BE2C (cell line): ENCODE measurements at regions not wholly inside any gene's neighbourhood (a gene's known extent, or its start where the extent isn't known, plus 50 kb on each side); places are given as distances from the start of the nearest gene placed in this dataset.

Source experiments
- DNase-seq: peaks from one replicate; pipeline ENCODE4 v3.0.0-alpha.2; 2020
- H3K27me3 ChIP-seq: fragments of 250-450 bp; sonication (Bioruptor Pico); 2 replicates; pipeline ENCODE4 v1.5.1; 2020; ENCODE audit warnings: mild to moderate bottlenecking
- H3K36me3 ChIP-seq: fragments of 250-450 bp; sonication (Bioruptor Pico); 2 replicates; pipeline ENCODE4 v1.5.1; 2020; ENCODE audit warnings: mild to moderate bottlenecking
- H3K4me1 ChIP-seq: fragments of 250-450 bp; sonication (Bioruptor Pico); 2 replicates; pipeline ENCODE4 v1.5.1; 2020
- H3K4me3 ChIP-seq: 2 replicates; pipeline ENCODE4 v1.5.1; 2011; ENCODE audit warnings: low read depth, low read length
- H3K9me3 ChIP-seq: fragments of 250-450 bp; sonication (Bioruptor Pico); 2 replicates; pipeline ENCODE4 v1.5.1; 2020
- CTCF ChIP-seq: IDR thresholded peaks from 2 replicates; pipeline ENCODE4 v1.5.1; 2012; ENCODE audit warnings: mild to moderate bottlenecking, low read depth, low read length

GRCh38 chr6:137743493-137743892 is 123.6 kb upstream of the TNFAIP3 start:
- H3K4me3 ChIP-seq, result no peak overlapping the region
- no peaks in the 10 kb centered on the region for H3K36me3 ChIP-seq
- H3K4me1 ChIP-seq, result no peaks in the 10 kb centered on the region
- TF ChIP-seq CTCF, result no peak
- DNase-seq, result no peak
- no peaks in the 10 kb centered on the region; the same call in 1 of the 2 replicates for H3K27me3 ChIP-seq
- no peaks in the 10 kb centered on the region for H3K9me3 ChIP-seq

GRCh38 chr6:137744877-137745276 is 122.2 kb upstream of the TNFAIP3 start:
- H3K9me3 ChIP-seq, result no peaks in the 10 kb centered on the region
- DNase-seq, result no peak
- TF ChIP-seq CTCF, result no peak
- H3K27me3 ChIP-seq, result no peaks in the 10 kb centered on the region; the same call in 1 of the 2 replicates
- no peaks in the 10 kb centered on the region for H3K36me3 ChIP-seq
- H3K4me3 ChIP-seq, result no peak overlapping the region
- no peaks in the 10 kb centered on the region for H3K4me1 ChIP-seq

- no peaks in the 10 kb centered on the region; the same call in 1 of the 2 replicates for H3K27me3 ChIP-seq
- DNase-seq, result no peak
- H3K9me3 ChIP-seq, result no peaks in the 10 kb centered on the region
- no peaks in the 10 kb centered on the region for H3K4me1 ChIP-seq
- H3K4me3 ChIP-seq, result no peak overlapping the region
- no peaks in the 10 kb centered on the region for H3K36me3 ChIP-seq
- TF ChIP-seq CTCF, result no peak
These were observed 121.7 kb upstream of the TNFAIP3 start for GRCh38 chr6:137745321-137745720.

GRCh38 chr6:137746264-137746663 is 120.8 kb upstream of the TNFAIP3 start:
- no peak for TF ChIP-seq CTCF
- H3K36me3 ChIP-seq, result no peaks in the 10 kb centered on the region
- no peaks in the 10 kb centered on the region for H3K9me3 ChIP-seq
- H3K27me3 ChIP-seq, result no peaks in the 10 kb centered on the region; the same call in 1 of the 2 replicates
- no peak for DNase-seq
- H3K4me1 ChIP-seq, result no peaks in the 10 kb centered on the region
- no peak overlapping the region for H3K4me3 ChIP-seq

- H3K27me3 ChIP-seq, result no peaks in the 10 kb centered on the region
- no peaks in the 10 kb centered on the region for H3K9me3 ChIP-seq
- no peak overlapping the region for H3K4me3 ChIP-seq
- no peak for DNase-seq
- no peaks in the 10 kb centered on the region for H3K4me1 ChIP-seq
- no peaks in the 10 kb centered on the region for H3K36me3 ChIP-seq
- TF ChIP-seq CTCF, result no peak
These were observed 117.3 kb upstream of the TNFAIP3 start for GRCh38 chr6:137749696-137750211.

GRCh38 chr6:137750297-137750696 is 116.8 kb upstream of the TNFAIP3 start:
- Histone ChIP-seq H3K36me3 (no peaks in the 10 kb centered on the region), H3K4me1 (no peaks in the 10 kb centered on the region), H3K27me3 (no peaks in the 10 kb centered on the region), H3K9me3 (no peaks in the 10 kb centered on the region), H3K4me3 (no peak overlapping the region)
- no peak for DNase-seq
- TF ChIP-seq CTCF, result no peak
